Pulmonary artery endothelial cell (primary cell): ENCODE measurements at regions not wholly inside any gene's neighbourhood (a gene's known extent, or its start where the extent isn't known, plus 50 kb on each side); places are given as distances from the start of the nearest gene placed in this dataset.

ENCODE experiments used
- DNase-seq: peaks from one replicate; pipeline ENCODE4 v3.0.0-alpha.2; 2011; ENCODE audit warnings: low read depth, low spot score

- DNase-seq: no peak
Observed at GRCh38 chr14:34246206-34246605, 215.8 kb downstream of the SPTSSA start.

- DNase-seq: no peak
Observed at GRCh38 chr14:34243401-34243800, 218.6 kb downstream of the SPTSSA start.

GRCh38 chr14:34243001-34243400 is 219.0 kb downstream of the SPTSSA start:
- no peak for DNase-seq

- no peak for DNase-seq
Observed at GRCh38 chr14:34241185-34241711, 220.8 kb downstream of the SPTSSA start.

- DNase-seq: no peak
Observed at GRCh38 chr14:34238610-34239009, 223.4 kb downstream of the SPTSSA start.

- DNase-seq: no peak
Observed at GRCh38 chr14:34237677-34238076, 224.4 kb downstream of the SPTSSA start.

- no peak for DNase-seq
Observed at GRCh38 chr14:34237081-34237480, 225.0 kb downstream of the SPTSSA start.

GRCh38 chr14:34235643-34236300 is 226.3 kb downstream of the SPTSSA start:
- no peak for DNase-seq

GRCh38 chr14:34234258-34234657 is 227.8 kb downstream of the SPTSSA start:
- no peak for DNase-seq

- no peak for DNase-seq
Observed at GRCh38 chr14:34233619-34234018, 228.4 kb downstream of the SPTSSA start.

- no peak for DNase-seq
Observed at GRCh38 chr14:34232790-34233189, 229.2 kb downstream of the SPTSSA start.

GRCh38 chr14:34231626-34232025 is 230.4 kb downstream of the SPTSSA start:
- no peak for DNase-seq

GRCh38 chr14:34229140-34229539 is 232.9 kb downstream of the SPTSSA start:
- no peak for DNase-seq

GRCh38 chr14:34228650-34228976 is 233.4 kb downstream of the SPTSSA start:
- no peak for DNase-seq

GRCh38 chr14:34227834-34228649 is 234.0 kb downstream of the SPTSSA start:
- no peak for DNase-seq

GRCh38 chr14:34224221-34224620 is 237.8 kb downstream of the SPTSSA start:
- DNase-seq: no peak

GRCh38 chr14:34223373-34224148 is 238.5 kb downstream of the SPTSSA start:
- DNase-seq: no peak

- no peak for DNase-seq
Observed at GRCh38 chr14:34222867-34223266, 239.2 kb downstream of the SPTSSA start.

- no peak for DNase-seq
Observed at GRCh38 chr14:34222122-34222521, 239.9 kb downstream of the SPTSSA start.

- DNase-seq: no peak
Observed at GRCh38 chr14:34220921-34221320, 241.1 kb downstream of the SPTSSA start.

GRCh38 chr14:34220378-34220706 is 241.7 kb downstream of the SPTSSA start:
- DNase-seq: no peak

GRCh38 chr14:34219661-34220377 is 242.2 kb downstream of the SPTSSA start:
- no peak for DNase-seq
